GM20000 (cell line): ENCODE measurements at regions not wholly inside any gene's neighbourhood (a gene's known extent, or its start where the extent isn't known, plus 50 kb on each side); places are given as distances from the start of the nearest gene placed in this dataset.
"Not testable (repeated sequence)": the region's sequence is repeated elsewhere in the genome, so short reads cannot be mapped to it uniquely, and the experiment has no call there.

Experiments used
- DNase-seq: peaks from one replicate; pipeline ENCODE4 v3.0.0; 2012; ENCODE audit warnings: low spot score
- CTCF ChIP-seq: IDR thresholded peaks from 2 replicates; pipeline ENCODE4 v1.5.1; 2012; ENCODE audit warnings: mild to moderate bottlenecking, control low read depth; ENCODE audit errors: extremely low read depth, missing control alignments

DNA sequence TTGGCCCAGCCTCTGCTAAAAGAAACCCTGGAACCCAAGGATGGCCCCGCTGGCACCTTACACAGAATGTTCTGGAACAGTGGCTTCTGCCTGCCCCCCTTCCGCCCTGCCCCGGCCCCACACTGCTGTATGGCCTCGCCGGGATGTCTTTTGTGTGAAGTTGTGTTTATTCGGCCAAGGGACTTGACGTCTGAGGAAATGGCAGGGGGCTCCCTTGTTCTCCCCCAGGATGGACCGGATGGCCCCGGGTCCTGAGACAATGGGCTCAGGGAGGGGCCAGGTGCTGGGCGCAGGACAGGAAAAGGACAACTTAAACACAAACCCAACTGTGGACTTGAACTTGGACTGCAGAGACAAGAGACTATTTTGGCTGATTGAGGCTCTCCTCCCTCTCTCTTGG is 81.6 kb upstream of the GSE1 start:
- DNase-seq: no peak
- no peak for TF ChIP-seq CTCF

- no peak for DNase-seq
- no peak for TF ChIP-seq CTCF
These were observed 81.0 kb upstream of the GSE1 start for GRCh38 chr16:85532147-85532546.

- DNase-seq: not testable (repeated sequence)
These were observed 79.5 kb upstream of the GSE1 start for GRCh38 chr16:85533593-85533992.

DNA sequence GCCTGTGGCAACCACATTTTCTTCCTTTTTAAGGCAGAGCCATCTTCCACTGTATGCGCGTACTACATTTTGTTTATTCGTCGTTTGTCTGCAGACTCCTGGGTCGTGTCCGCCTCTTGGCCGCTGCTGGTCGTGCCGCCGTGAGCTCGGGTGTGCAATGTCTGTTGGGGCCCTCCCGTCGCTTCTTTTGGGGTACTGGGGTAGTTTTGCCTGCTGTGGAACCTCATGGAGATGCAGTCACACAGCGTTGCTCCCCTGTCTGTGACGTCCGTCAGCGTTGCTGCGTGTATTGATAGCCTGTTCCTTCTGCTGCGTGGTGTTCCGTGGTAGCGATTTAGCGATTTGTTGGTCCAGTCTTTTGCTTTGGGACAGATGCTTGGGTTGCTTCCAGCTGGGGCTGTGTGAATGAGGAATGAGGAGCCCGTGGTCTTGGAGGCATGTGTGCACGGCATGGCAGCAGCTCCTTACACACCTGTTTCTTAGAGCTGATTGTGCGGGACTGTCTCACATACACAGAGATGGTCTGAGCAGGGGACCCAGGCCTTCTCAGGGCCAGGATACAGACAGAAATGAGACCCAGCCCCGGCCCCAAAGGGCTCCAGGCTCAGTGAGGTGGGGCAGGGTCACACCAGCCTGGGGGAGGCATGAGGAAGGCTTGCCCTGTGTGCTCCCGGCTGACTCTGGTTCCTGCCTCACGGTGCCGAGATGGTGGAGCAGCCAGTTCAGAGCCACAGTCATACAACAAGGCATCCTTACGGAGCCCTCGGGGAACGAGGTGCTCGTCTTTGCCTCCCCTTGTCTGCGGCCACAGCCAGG is 78.4 kb upstream of the GSE1 start:
- TF ChIP-seq CTCF: no peak
- no peak for DNase-seq

- TF ChIP-seq CTCF: no peak
- DNase-seq: no peak
These were observed 77.6 kb upstream of the GSE1 start for GRCh38 chr16:85535352-85536072.

DNA sequence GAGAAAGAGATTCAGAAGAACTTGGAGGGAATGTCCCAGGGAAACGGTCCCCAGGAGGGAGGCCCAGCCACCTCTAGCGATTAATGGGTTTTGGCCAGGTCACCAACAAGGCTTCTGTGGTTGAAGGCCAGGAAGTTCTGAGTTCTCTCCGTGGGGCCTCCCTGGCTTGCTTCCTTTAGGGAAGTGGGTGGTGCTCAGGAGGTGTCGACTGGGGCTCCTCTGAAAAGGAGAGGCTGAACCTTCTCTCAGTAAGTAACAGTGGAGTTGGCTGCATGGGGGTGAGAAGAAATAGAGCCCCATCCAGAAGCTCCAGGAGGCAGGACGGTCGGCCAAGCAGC is 77.1 kb upstream of the GSE1 start:
- TF ChIP-seq CTCF: no peak
- no peak for DNase-seq

- DNase-seq: no peak
- TF ChIP-seq CTCF: no peak
These were observed 76.5 kb upstream of the GSE1 start for GRCh38 chr16:85536411-85537330.
